ENCODE measurements at regions not wholly inside any gene's neighbourhood (a gene's known extent, or its start where the extent isn't known, plus 50 kb on each side); places are given as distances from the start of the nearest gene placed in this dataset.

DNA sequence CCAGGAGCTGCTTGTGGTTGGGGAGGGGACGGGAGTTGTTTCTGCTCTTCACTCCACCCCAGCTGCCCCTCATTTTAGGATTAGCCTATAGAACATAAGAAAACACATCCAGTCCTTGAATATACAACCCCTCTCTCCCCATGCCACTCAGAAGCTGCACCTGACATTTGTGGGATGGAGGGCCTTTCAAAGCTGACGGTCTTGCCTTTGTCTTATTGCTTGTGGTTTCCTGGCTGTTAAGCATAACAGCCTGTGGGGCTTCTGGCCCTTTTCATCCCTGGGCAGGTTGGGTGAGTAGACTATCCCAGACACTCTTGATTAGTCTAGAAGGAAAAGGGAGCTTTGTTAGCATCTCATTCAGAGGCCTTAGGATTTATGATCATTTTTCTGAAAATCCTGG, 407.6 kb upstream of the BOD1L1 start:
- Histone ChIP-seq H3K9me3 (ENCODE audit: control insufficient read depth in 2 of 3, insufficient read depth in 1 of 3, low read length in 3 of 3) (no peaks in the 10 kb centered on the region), H3K27me3 (ENCODE audit: control insufficient read depth, insufficient read depth, low read length) (no peaks in the 10 kb centered on the region), H3K9ac (ENCODE audit: low read length in 3 of 3) (no peak overlapping the region), H3K4me1 (ENCODE audit: control insufficient read depth in 2 of 3, insufficient read depth in 2 of 3, low read depth in 1 of 3, low read length in 3 of 3) (no peaks in the 10 kb centered on the region), H3K36me3 (ENCODE audit: control insufficient read depth in 2 of 3, insufficient read depth in 3 of 3, low read length in 3 of 3) (no peaks in the 10 kb centered on the region), H3K27ac (ENCODE audit: low read depth in 2 of 2, low read length in 2 of 2) (no peak overlapping the region), H3K4me3 (ENCODE audit: low read length in 3 of 3) (no peak overlapping the region)
- intact Hi-C loops (cut with DNase I) = no loop called here
- DNase-seq (no peak), FAIRE-seq (no peak)
- TF ChIP-seq, protein P1, sequence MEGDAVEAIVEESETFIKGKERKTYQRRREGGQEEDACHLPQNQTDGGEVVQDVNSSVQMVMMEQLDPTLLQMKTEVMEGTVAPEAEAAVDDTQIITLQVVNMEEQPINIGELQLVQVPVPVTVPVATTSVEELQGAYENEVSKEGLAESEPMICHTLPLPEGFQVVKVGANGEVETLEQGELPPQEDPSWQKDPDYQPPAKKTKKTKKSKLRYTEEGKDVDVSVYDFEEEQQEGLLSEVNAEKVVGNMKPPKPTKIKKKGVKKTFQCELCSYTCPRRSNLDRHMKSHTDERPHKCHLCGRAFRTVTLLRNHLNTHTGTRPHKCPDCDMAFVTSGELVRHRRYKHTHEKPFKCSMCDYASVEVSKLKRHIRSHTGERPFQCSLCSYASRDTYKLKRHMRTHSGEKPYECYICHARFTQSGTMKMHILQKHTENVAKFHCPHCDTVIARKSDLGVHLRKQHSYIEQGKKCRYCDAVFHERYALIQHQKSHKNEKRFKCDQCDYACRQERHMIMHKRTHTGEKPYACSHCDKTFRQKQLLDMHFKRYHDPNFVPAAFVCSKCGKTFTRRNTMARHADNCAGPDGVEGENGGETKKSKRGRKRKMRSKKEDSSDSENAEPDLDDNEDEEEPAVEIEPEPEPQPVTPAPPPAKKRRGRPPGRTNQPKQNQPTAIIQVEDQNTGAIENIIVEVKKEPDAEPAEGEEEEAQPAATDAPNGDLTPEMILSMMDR (IDR thresholded peaks at IDR 0.05; ENCODE audit: borderline replicate concordance, extremely low read depth, insufficient read depth) = no peak

DNA sequence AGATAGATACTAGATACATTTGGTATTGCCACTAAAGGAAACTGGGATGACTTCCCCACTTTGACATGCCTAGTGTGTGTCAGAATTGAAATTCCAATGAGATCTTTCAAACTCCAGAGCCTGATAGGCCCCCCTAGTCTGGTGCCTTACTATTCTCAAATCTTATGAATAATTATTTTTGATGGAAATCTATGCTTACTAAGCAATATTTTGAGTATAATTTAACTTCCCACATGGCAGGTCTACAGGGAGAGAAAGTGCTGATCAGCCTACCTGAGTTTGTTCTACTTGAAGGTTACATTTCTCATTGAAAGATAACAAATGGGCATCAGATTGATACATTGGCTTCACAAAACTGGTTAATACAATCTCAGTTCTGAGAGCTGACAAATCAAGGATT, 415.7 kb upstream of the BOD1L1 start:
- FAIRE-seq (no peak), DNase-seq (no peak)
- Histone ChIP-seq H3K36me3 (ENCODE audit: control insufficient read depth in 2 of 3, insufficient read depth in 3 of 3, low read length in 3 of 3) (no peaks in the 10 kb centered on the region), H3K27me3 (ENCODE audit: control insufficient read depth, insufficient read depth, low read length) (no peaks in the 10 kb centered on the region), H3K4me1 (ENCODE audit: control insufficient read depth in 2 of 3, insufficient read depth in 2 of 3, low read depth in 1 of 3, low read length in 3 of 3) (no peaks in the 10 kb centered on the region), H3K4me3 (ENCODE audit: low read length in 3 of 3) (no peak overlapping the region), H3K9ac (ENCODE audit: low read length in 3 of 3) (no peak overlapping the region), H3K27ac (ENCODE audit: low read depth in 2 of 2, low read length in 2 of 2) (no peak overlapping the region), H3K9me3 (ENCODE audit: control insufficient read depth in 2 of 3, insufficient read depth in 1 of 3, low read length in 3 of 3) (no peaks in the 10 kb centered on the region)
- intact Hi-C loops (cut with DNase I) = no loop called here
- TF ChIP-seq, protein P1 (IDR thresholded peaks at IDR 0.05; ENCODE audit: borderline replicate concordance, extremely low read depth, insufficient read depth) = no peak

DNA sequence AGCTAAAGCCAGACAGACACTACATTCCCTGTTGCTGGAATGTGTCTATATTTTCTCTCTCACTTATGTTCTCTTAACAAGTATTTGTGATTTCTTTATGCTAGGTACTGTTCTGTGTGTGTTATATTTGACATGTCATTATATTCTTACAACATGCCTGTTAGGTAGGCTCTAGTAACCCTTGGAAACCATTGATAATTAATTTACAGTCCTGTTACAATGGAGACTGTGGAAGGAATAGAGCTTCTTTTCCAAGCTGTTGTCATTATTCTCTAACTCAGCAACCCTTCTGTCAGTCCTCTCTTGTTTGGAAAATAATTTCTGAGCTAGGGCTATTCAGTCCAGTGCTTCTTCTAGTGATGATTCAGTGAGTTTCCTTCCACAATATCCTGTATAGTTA, 419.1 kb upstream of the BOD1L1 start:
- no peaks in the 10 kb centered on the region for H3K9me3 ChIP-seq (ENCODE audit: control insufficient read depth in 2 of 3, insufficient read depth in 1 of 3, low read length in 3 of 3)
- no peaks in the 10 kb centered on the region for H3K4me1 ChIP-seq (ENCODE audit: control insufficient read depth in 2 of 3, insufficient read depth in 2 of 3, low read depth in 1 of 3, low read length in 3 of 3)
- TF ChIP-seq, protein P1 (IDR thresholded peaks at IDR 0.05; ENCODE audit: borderline replicate concordance, extremely low read depth, insufficient read depth) = no peak
- DNase-seq = no peak
- intact Hi-C loops (cut with DNase I) = no loop called here
- no peak overlapping the region for H3K27ac ChIP-seq (ENCODE audit: low read depth in 2 of 2, low read length in 2 of 2)
- no peaks in the 10 kb centered on the region for H3K36me3 ChIP-seq (ENCODE audit: control insufficient read depth in 2 of 3, insufficient read depth in 3 of 3, low read length in 3 of 3)
- no peak overlapping the region for H3K9ac ChIP-seq (ENCODE audit: low read length in 3 of 3)
- no peak for FAIRE-seq
- no peaks in the 10 kb centered on the region for H3K27me3 ChIP-seq (ENCODE audit: control insufficient read depth, insufficient read depth, low read length)
- no peak overlapping the region for H3K4me3 ChIP-seq (ENCODE audit: low read length in 3 of 3)

- Histone ChIP-seq H3K9me3 (ENCODE audit: control insufficient read depth in 2 of 3, insufficient read depth in 1 of 3, low read length in 3 of 3) (no peaks in the 10 kb centered on the region), H3K9ac (ENCODE audit: low read length in 3 of 3) (no peak overlapping the region), H3K4me3 (ENCODE audit: low read length in 3 of 3) (no peak overlapping the region), H3K27ac (ENCODE audit: low read depth in 2 of 2, low read length in 2 of 2) (no peak overlapping the region), H3K36me3 (ENCODE audit: control insufficient read depth in 2 of 3, insufficient read depth in 3 of 3, low read length in 3 of 3) (no peaks in the 10 kb centered on the region), H3K27me3 (ENCODE audit: control insufficient read depth, insufficient read depth, low read length) (no peaks in the 10 kb centered on the region), H3K4me1 (ENCODE audit: control insufficient read depth in 2 of 3, insufficient read depth in 2 of 3, low read depth in 1 of 3, low read length in 3 of 3) (no peaks in the 10 kb centered on the region)
- FAIRE-seq (no peak), DNase-seq (no peak)
- TF ChIP-seq, protein P1 (IDR thresholded peaks at IDR 0.05; ENCODE audit: borderline replicate concordance, extremely low read depth, insufficient read depth) = no peak
- intact Hi-C loops (cut with DNase I) = no loop called here
Measured at GRCh38 chr4:14047840-14048239, 420.3 kb upstream of the BOD1L1 start.
